GM12872 (cell line): ENCODE measurements at regions not wholly inside any gene's neighbourhood (a gene's known extent, or its start where the extent isn't known, plus 50 kb on each side); places are given as distances from the start of the nearest gene placed in this dataset.

ENCODE experiments used
- TF ChIP-seq, protein P1 (sequence below): IDR thresholded peaks from 3 replicates; pipeline ENCODE4 v1.5.1; 2011; ENCODE audit warnings: low read depth, mild to moderate bottlenecking, low read length, moderate library complexity; ENCODE audit not compliant: insufficient read depth

- TF ChIP-seq, protein P1, sequence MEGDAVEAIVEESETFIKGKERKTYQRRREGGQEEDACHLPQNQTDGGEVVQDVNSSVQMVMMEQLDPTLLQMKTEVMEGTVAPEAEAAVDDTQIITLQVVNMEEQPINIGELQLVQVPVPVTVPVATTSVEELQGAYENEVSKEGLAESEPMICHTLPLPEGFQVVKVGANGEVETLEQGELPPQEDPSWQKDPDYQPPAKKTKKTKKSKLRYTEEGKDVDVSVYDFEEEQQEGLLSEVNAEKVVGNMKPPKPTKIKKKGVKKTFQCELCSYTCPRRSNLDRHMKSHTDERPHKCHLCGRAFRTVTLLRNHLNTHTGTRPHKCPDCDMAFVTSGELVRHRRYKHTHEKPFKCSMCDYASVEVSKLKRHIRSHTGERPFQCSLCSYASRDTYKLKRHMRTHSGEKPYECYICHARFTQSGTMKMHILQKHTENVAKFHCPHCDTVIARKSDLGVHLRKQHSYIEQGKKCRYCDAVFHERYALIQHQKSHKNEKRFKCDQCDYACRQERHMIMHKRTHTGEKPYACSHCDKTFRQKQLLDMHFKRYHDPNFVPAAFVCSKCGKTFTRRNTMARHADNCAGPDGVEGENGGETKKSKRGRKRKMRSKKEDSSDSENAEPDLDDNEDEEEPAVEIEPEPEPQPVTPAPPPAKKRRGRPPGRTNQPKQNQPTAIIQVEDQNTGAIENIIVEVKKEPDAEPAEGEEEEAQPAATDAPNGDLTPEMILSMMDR: peak; percentile 42; the same call in 2 of the 3 replicates
Measured at GRCh38 chr1:192477630-192478029, 97.9 kb upstream of the RGS1 start.

DNA sequence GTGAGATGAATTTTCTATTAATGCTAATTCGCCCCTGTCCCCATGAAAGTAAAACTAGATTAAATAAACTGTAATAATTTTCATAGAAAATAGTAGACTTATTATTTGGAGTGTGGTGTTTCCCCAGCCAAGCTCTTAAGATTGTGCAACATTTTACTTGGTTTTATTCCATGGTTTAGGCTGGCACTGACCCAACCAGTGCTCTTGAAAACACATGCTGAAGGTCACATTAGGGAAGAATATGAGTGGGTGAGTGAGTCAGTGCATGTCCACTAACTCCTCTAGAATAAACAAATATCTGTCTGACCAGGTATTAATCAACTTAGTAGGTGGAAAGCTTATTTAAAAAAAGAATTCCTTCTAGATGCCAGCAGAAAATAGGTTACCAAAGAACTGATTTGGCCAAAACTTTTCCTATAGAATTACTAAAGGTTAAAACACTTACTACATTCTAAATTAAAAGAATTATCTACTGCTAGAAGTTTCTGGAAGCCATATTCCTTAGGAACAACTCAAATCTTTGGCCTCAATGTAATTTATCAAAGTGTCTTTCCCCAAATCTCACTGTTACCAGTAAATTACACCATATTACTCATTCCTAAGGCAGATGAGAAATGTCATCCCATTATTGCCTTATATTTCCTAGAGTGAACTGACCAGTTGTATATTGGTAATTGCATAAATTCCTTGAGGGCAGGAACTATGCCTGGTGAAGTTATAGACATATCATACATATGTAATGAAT is 89.7 kb upstream of the RGS1 start:
- TF ChIP-seq, protein P1: no peak

- TF ChIP-seq, protein P1: peak; percentile 37; the same call in 1 of the 3 replicates
Measured at GRCh38 chr1:192488058-192488457, 87.5 kb upstream of the RGS1 start.

DNA sequence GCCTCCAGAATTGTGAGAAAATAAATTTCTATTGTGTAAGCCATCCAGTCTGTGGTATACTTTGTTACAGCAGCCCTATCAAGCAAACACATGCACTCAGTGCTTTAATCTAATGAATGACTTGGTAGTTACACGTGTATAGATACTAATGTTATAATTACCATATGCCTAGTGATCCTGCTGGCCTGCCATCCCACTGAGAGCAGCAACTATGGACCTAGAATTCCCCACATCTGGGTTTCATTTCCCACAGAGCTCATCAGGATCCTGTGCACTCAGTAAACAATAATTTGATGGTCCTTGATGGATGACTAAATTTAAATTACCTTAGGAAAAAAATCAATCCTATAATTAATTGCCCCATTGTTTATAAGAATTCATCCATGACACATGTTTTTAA is 86.5 kb upstream of the RGS1 start:
- TF ChIP-seq, protein P1: no peak

DNA sequence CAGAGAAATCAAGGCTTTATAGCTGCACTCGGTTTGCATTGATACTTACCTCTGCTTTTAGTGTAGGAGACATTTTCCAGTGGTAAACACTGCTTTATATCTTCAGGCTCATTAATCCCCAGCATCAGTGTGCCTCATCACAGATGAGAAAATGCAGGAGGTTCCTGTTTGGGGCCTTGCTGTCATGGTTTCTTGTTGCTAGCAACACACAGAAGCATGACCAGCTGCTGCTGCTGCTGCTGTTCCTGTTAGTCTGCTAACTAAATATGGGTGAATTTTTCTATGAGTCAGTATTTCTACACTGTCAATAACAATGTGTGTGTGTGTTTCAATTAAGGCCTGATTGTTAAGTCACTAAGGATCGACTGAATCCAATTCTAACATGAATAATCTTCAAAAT is 85.8 kb upstream of the RGS1 start:
- TF ChIP-seq, protein P1: no peak

DNA sequence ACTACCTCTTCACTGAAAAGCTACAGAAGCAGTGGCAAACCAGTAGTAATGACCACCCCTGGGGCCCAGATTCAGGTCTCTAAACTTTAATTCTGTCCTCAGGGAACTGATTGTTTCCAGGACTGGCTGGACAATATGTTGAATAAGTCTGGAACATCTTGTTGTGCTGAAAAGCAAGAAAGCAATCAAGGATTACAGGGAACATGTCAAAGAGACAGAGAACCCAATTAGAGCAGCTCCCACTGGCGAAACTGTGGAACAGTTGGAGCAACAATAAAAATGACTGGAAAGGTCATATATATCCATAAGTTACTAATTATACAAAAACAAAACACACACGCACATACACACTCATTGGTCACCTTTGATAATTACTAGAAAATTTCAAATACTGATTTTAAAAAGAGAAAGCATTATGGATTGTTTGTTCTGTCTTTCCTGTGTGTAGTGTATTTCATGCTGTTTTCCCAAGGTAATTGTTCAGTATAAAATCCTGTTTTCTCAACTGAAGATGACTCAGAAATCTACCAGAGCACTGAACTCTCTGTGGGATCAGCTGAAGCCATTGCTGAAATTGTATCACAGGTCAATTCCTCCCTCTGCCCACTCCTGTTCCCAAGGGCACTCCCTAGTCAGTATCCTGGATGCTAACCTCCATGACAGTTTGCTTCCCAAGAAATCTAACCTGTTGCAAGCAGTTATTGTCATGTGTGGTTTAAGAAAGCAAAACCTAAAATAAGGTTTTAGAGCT is 83.6 kb upstream of the RGS1 start:
- TF ChIP-seq, protein P1: no peak

GRCh38 chr1:192493584-192493983 is 82.0 kb upstream of the RGS1 start:
- TF ChIP-seq, protein P1: no peak
